HEK293 (cell line): ENCODE measurements at regions not wholly inside any gene's neighbourhood (a gene's known extent, or its start where the extent isn't known, plus 50 kb on each side); places are given as distances from the start of the nearest gene placed in this dataset.

Source experiments
- CTCF ChIP-seq: fragments of 450-650 bp; formaldehyde crosslinking; IDR thresholded peaks from 2 replicates; pipeline ENCODE4 v1.5.1; 2016; ENCODE audit warnings: missing biosample characterization, missing genetic modification characterization
- PRDM1 ChIP-seq: fragments of 450-650 bp; formaldehyde crosslinking; IDR thresholded peaks from 2 replicates; pipeline ENCODE4; 2016; ENCODE audit warnings: missing biosample characterization, missing genetic modification characterization
- PRDM10 ChIP-seq: fragments of 450-650 bp; formaldehyde crosslinking; IDR thresholded peaks from 2 replicates; pipeline ENCODE4 v1.5.1; 2016; ENCODE audit warnings: missing biosample characterization, missing genetic modification characterization
- YY1 ChIP-seq: fragments of 450-650 bp; formaldehyde crosslinking; IDR thresholded peaks from 2 replicates; pipeline ENCODE4 v1.5.1; 2018; ENCODE audit warnings: missing biosample characterization, missing genetic modification characterization
- ZNF280D ChIP-seq: fragments of 450-650 bp; formaldehyde crosslinking; IDR thresholded peaks from 2 replicates; pipeline ENCODE4 v1.5.1; 2016; ENCODE audit warnings: missing biosample characterization, missing genetic modification characterization
- ZNF76 ChIP-seq: fragments of 450-650 bp; formaldehyde crosslinking; IDR thresholded peaks from 2 replicates; pipeline ENCODE4; 2016; ENCODE audit warnings: low read depth, missing biosample characterization, missing genetic modification characterization, borderline replicate concordance
- ZSCAN18 ChIP-seq: fragments of 450-650 bp; formaldehyde crosslinking; IDR thresholded peaks from 2 replicates; pipeline ENCODE4 v1.5.1; 2016; ENCODE audit warnings: missing biosample characterization, missing genetic modification characterization

- TF ChIP-seq YY1 (tag by site-specific recombination) (no peak), CTCF (tag by site-specific recombination) (no peak), ZNF76 (tag by site-specific recombination) (no peak), ZSCAN18 (tag by site-specific recombination) (no peak), PRDM1 (tag by site-specific recombination) (no peak), PRDM10 (tag by site-specific recombination) (no peak), ZNF280D (tag by site-specific recombination) (no peak)
Measured at GRCh38 chr18:78639006-78639950, 340.3 kb upstream of the SALL3 start.
